ENCODE measurements at regions not wholly inside any gene's neighbourhood (a gene's known extent, or its start where the extent isn't known, plus 50 kb on each side); places are given as distances from the start of the nearest gene placed in this dataset.

GRCh38 chr16:79923431-79923830 lies 322.9 kb upstream of the MAF start:
- Histone ChIP-seq H3K27ac (ENCODE audit: low read length in 2 of 2) (no peak overlapping the region), H3K9me3 (ENCODE audit: control extremely low read depth in 1 of 3, control insufficient read depth in 2 of 3, insufficient read depth in 1 of 3, low read length in 2 of 3) (no peaks in the 10 kb centered on the region), H3K9ac (ENCODE audit: low read length) (no peak overlapping the region), H3K4me1 (ENCODE audit: control insufficient read depth in 2 of 2, insufficient read depth in 2 of 2, low read length in 2 of 2) (no peaks in the 10 kb centered on the region), H3K27me3 (replicated peaks in 1 of 4; ENCODE audit: control extremely low read depth in 1 of 4, control insufficient read depth in 3 of 4, insufficient read depth in 4 of 4, low read length in 3 of 4) (no peaks in the 10 kb centered on the region), H3K36me3 (replicated peaks in 1 of 2; ENCODE audit: control extremely low read depth in 1 of 2, control insufficient read depth in 1 of 2, extremely low read depth in 1 of 2, insufficient read depth in 2 of 2, low read length in 1 of 2) (no peaks in the 10 kb centered on the region), H3K4me2 (replicated peaks; ENCODE audit: low read depth, low read length, poor library complexity, severe bottlenecking) (no peak overlapping the region), H3K79me2 (ENCODE audit: control insufficient read depth, insufficient read depth, low read length) (no peaks in the 10 kb centered on the region), H4K20me1 (ENCODE audit: control insufficient read depth, insufficient read depth, low read length, poor library complexity, severe bottlenecking) (no peaks in the 10 kb centered on the region), H2AFZ (ENCODE audit: insufficient read depth, low read depth, low read length, poor library complexity, severe bottlenecking) (no peak overlapping the region), H3K4me3 (ENCODE audit: control extremely low read depth in 1 of 5, extremely low read depth in 1 of 5, insufficient read depth in 1 of 5, low read depth in 2 of 5, low read length in 4 of 5) (no peak overlapping the region)
- POLR2A ChIA-PET: no interaction called here
- WGBS (ENCODE audit: insufficient coverage): no CpG with 5 or more reads among the region's 3 CpGs
- DNase-seq: no peak
- CTCF ChIA-PET: no interaction called here
- intact Hi-C loops (cut with micrococcal nuclease): no loop called here
- Mint-ChIP-seq H3K4me1 (no peaks in the 10 kb centered on the region), H3K27me3 (peaks cover 7% of the 10 kb centered on the region), H3K27ac (no peak overlapping the region), H3K4me3 (no peak overlapping the region), H3K9me3 (ENCODE audit: insufficient read depth) (no peaks in the 10 kb centered on the region)
- ATAC-seq (ENCODE audit: low read depth): no peak
- TF ChIP-seq EZH2 (IDR thresholded peaks at IDR 0.05; ENCODE audit: borderline replicate concordance, insufficient read depth, low read depth, low read length, poor library complexity, severe bottlenecking) (no peak), CTCF (IDR thresholded peaks at IDR 0.05) (no peak)

- Histone ChIP-seq H3K9me3 (ENCODE audit: control extremely low read depth in 1 of 3, control insufficient read depth in 2 of 3, insufficient read depth in 1 of 3, low read length in 2 of 3) (no peaks in the 10 kb centered on the region), H3K27me3 (replicated peaks in 1 of 4; ENCODE audit: control extremely low read depth in 1 of 4, control insufficient read depth in 3 of 4, insufficient read depth in 4 of 4, low read length in 3 of 4) (no peaks in the 10 kb centered on the region), H3K36me3 (replicated peaks in 1 of 2; ENCODE audit: control extremely low read depth in 1 of 2, control insufficient read depth in 1 of 2, extremely low read depth in 1 of 2, insufficient read depth in 2 of 2, low read length in 1 of 2) (no peaks in the 10 kb centered on the region), H3K9ac (ENCODE audit: low read length) (no peak overlapping the region), H3K79me2 (ENCODE audit: control insufficient read depth, insufficient read depth, low read length) (no peaks in the 10 kb centered on the region), H4K20me1 (ENCODE audit: control insufficient read depth, insufficient read depth, low read length, poor library complexity, severe bottlenecking) (no peaks in the 10 kb centered on the region), H3K27ac (ENCODE audit: low read length in 2 of 2) (no peak overlapping the region), H2AFZ (ENCODE audit: insufficient read depth, low read depth, low read length, poor library complexity, severe bottlenecking) (no peak overlapping the region), H3K4me1 (ENCODE audit: control insufficient read depth in 2 of 2, insufficient read depth in 2 of 2, low read length in 2 of 2) (no peaks in the 10 kb centered on the region), H3K4me2 (replicated peaks; ENCODE audit: low read depth, low read length, poor library complexity, severe bottlenecking) (no peak overlapping the region), H3K4me3 (ENCODE audit: control extremely low read depth in 1 of 5, extremely low read depth in 1 of 5, insufficient read depth in 1 of 5, low read depth in 2 of 5, low read length in 4 of 5) (no peak overlapping the region)
- H3K27me3 Mint-ChIP-seq: peaks cover 7% of the 10 kb centered on the region
- intact Hi-C loops (cut with micrococcal nuclease): no loop called here
- DNase-seq (no peak), ATAC-seq (ENCODE audit: low read depth) (no peak)
- no peak overlapping the region for H3K27ac Mint-ChIP-seq
- WGBS (ENCODE audit: insufficient coverage): 100% methylated on average over 1 of the region's 3 CpGs
- POLR2A ChIA-PET: no interaction called here
- no peaks in the 10 kb centered on the region for H3K4me1 Mint-ChIP-seq
- CTCF ChIA-PET: no interaction called here
- H3K9me3 Mint-ChIP-seq (ENCODE audit: insufficient read depth): no peaks in the 10 kb centered on the region
- TF ChIP-seq EZH2 (IDR thresholded peaks at IDR 0.05; ENCODE audit: borderline replicate concordance, insufficient read depth, low read depth, low read length, poor library complexity, severe bottlenecking) (no peak), CTCF (IDR thresholded peaks at IDR 0.05) (no peak)
- no peak overlapping the region for H3K4me3 Mint-ChIP-seq
Measured at GRCh38 chr16:79920685-79921084, 320.1 kb upstream of the MAF start.
